Epithelial cell of esophagus (primary cell): ENCODE measurements at regions not wholly inside any gene's neighbourhood (a gene's known extent, or its start where the extent isn't known, plus 50 kb on each side); places are given as distances from the start of the nearest gene placed in this dataset.

Source experiments
- DNase-seq: peaks from one replicate; pipeline ENCODE4 v3.0.0; 2010; ENCODE audit warnings: low read depth
- H3K4me3 ChIP-seq: 2 replicates; pipeline ENCODE4 v1.5.1; 2011; ENCODE audit warnings: mild to moderate bottlenecking, low read length, control low read depth
- CTCF ChIP-seq: IDR thresholded peaks from 2 replicates; pipeline ENCODE4 v1.5.1; 2011; ENCODE audit warnings: low read depth, mild to moderate bottlenecking, low read length, control low read depth, inconsistent platforms; ENCODE audit not compliant: insufficient read depth; ENCODE audit errors: missing control alignments

GRCh38 chr16:51025588-51026290 lies 125.3 kb downstream of the SALL1 start:
- TF ChIP-seq CTCF, result no peak
- DNase-seq, result no peak
- no peak overlapping the region for H3K4me3 ChIP-seq

GRCh38 chr16:51024703-51025102 lies 126.4 kb downstream of the SALL1 start:
- no peak for DNase-seq
- TF ChIP-seq CTCF, result no peak
- H3K4me3 ChIP-seq, result no peak overlapping the region

GRCh38 chr16:51022955-51023354 lies 128.1 kb downstream of the SALL1 start:
- no peak for DNase-seq
- H3K4me3 ChIP-seq, result no peak overlapping the region
- no peak for TF ChIP-seq CTCF

GRCh38 chr16:51019617-51020016 lies 131.5 kb downstream of the SALL1 start:
- H3K4me3 ChIP-seq, result no peak overlapping the region
- DNase-seq, result no peak
- no peak for TF ChIP-seq CTCF

GRCh38 chr16:51017969-51018368 lies 133.1 kb downstream of the SALL1 start:
- no peak overlapping the region for H3K4me3 ChIP-seq
- no peak for TF ChIP-seq CTCF
- no peak for DNase-seq

- no peak for TF ChIP-seq CTCF
- no peak overlapping the region for H3K4me3 ChIP-seq
- no peak for DNase-seq
Measured at GRCh38 chr16:51012396-51012795, 138.7 kb downstream of the SALL1 start.

- DNase-seq, result no peak
- H3K4me3 ChIP-seq, result no peak overlapping the region
- TF ChIP-seq CTCF, result no peak
Measured at GRCh38 chr16:51010817-51011216, 140.3 kb downstream of the SALL1 start.
